Esophagus squamous epithelium (tissue), 4 donors: ENCODE measurements at regions not wholly inside any gene's neighbourhood (a gene's known extent, or its start where the extent isn't known, plus 50 kb on each side); places are given as distances from the start of the nearest gene placed in this dataset.

ENCODE experiments used
- POLR2A ChIP-seq, 4 donors: fragments of 450-650 bp; IDR thresholded peaks; one replicate each; pipeline ENCODE4 v1.6.1; 2017; ENCODE audit warnings: antibody characterized with exemption in 4 of 4, mild to moderate bottlenecking in 4 of 4, moderate library complexity in 3 of 4
- TF ChIP-seq, protein P1 (sequence below), 6 experiments: fragments of 450-650 bp in 4 of 6; fragments of 200-600 bp in 2 of 6; sonication (generic) in 2 of 6; IDR thresholded peaks; one replicate each; pipeline ENCODE4 v1.5.1; 2016 to 2019; ENCODE audit warnings: antibody characterized with exemption in 6 of 6, mild to moderate bottlenecking in 4 of 6, moderate library complexity in 4 of 6

DNA sequence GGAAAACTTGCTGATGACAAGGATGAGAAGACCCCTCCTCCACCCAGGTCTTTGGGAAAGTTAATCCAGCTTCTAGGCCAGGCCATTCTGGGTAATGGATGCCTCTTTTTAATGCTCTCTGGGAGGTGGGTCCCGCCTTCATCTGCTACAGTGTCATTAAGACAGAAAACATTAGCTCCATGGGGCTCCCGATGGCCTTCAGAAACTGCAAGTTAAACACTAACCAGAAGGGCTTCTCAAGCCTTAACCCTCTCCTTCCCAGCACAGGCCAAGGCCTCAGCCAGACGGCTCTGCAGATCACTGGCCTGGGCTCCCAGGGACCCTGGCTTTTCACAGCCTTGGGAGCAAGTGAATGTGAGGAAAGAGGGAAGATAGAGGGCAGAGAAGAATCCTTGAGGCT, 364.9 kb downstream of the MATN1 start:
- TF ChIP-seq POLR2A (IDR thresholded peaks at IDR 0.05), result no peak
- TF ChIP-seq, protein P1, sequence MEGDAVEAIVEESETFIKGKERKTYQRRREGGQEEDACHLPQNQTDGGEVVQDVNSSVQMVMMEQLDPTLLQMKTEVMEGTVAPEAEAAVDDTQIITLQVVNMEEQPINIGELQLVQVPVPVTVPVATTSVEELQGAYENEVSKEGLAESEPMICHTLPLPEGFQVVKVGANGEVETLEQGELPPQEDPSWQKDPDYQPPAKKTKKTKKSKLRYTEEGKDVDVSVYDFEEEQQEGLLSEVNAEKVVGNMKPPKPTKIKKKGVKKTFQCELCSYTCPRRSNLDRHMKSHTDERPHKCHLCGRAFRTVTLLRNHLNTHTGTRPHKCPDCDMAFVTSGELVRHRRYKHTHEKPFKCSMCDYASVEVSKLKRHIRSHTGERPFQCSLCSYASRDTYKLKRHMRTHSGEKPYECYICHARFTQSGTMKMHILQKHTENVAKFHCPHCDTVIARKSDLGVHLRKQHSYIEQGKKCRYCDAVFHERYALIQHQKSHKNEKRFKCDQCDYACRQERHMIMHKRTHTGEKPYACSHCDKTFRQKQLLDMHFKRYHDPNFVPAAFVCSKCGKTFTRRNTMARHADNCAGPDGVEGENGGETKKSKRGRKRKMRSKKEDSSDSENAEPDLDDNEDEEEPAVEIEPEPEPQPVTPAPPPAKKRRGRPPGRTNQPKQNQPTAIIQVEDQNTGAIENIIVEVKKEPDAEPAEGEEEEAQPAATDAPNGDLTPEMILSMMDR (IDR thresholded peaks at IDR 0.05), result no peak
